Astrocyte (in vitro differentiated cells and primary cell): ENCODE measurements at regions not wholly inside any gene's neighbourhood (a gene's known extent, or its start where the extent isn't known, plus 50 kb on each side); places are given as distances from the start of the nearest gene placed in this dataset.

Experiments used
- CTCF ChIP-seq: IDR thresholded peaks from 2 replicates; pipeline ENCODE4 v1.5.1; 2011; ENCODE audit warnings: low read depth, mild to moderate bottlenecking, inconsistent platforms, low read length, moderate library complexity; ENCODE audit not compliant: insufficient read depth
- EZH2 ChIP-seq: IDR thresholded peaks from 2 replicates; pipeline ENCODE4 v1.6.1; 2012; ENCODE audit warnings: mild to moderate bottlenecking, low read length, inconsistent platforms; ENCODE audit not compliant: insufficient read depth

- TF ChIP-seq CTCF (no peak), EZH2 (no peak)
These were observed 108.8 kb upstream of the HAAO start for GRCh38 chr2:42901076-42901640.
